MM.1S (cell line): ENCODE measurements at regions not wholly inside any gene's neighbourhood (a gene's known extent, or its start where the extent isn't known, plus 50 kb on each side); places are given as distances from the start of the nearest gene placed in this dataset.

Source experiments
- CTCF ChIP-seq: fragments of 300-600 bp; sonication (generic); IDR thresholded peaks from 2 replicates; pipeline ENCODE4 v1.5.1; 2016; ENCODE audit warnings: antibody characterized with exemption, low read length, mixed read lengths
- EZH2phosphoT487 ChIP-seq: fragments of 300-600 bp; sonication (generic); IDR thresholded peaks from 2 replicates; pipeline ENCODE4 v1.6.1; 2018; ENCODE audit warnings: antibody characterized with exemption, low read length

DNA sequence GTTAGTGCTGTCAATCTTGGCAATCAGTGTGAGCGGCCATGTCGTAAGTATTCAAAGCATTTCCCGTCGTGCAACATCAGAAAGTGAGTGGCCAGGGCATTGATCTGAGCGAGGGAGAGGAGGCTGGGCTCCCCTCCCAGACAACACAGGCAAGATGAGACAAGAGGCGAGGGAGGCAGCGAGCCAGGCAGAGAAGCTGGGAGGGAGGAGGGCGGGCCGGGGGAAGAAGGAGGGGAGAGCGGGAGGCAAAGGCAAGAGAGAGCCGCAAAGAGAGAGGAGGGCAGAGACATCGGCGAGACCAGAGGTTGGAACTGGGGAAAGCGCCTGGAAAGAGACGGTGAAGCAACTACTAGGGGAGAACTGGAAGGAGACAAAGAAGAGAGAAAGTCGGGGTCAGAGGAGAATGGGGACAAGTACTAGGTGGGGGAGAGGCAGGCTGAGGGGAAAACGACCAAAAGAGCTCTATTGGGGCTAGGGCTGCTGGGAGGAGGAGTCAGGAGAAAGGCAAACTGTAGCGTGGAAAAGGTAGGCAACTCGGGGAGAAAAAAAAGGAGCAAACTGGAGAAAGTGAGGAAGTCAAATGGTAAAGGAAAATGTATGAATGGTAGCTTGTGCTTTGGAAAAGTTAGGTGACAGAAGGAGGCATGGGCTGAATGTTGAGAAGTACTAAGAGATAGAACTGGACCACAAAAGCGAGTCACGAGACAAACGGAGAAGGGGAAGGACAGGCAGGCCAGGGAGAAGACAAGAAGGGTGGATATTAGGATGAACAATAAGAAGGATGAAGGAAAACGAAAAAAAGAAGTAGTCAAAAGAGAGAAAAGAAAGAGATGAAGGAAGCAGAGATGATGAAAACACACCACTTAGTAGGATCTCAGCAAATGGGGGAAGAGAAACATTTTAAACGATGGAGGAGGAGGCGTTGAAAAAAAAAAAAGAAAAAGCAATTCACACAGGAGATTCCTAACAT, 130.5 kb upstream of the C11orf58 start:
- TF ChIP-seq CTCF (no peak), EZH2phosphoT487 (no peak)
